HL-60 (cell line): ENCODE measurements at regions not wholly inside any gene's neighbourhood (a gene's known extent, or its start where the extent isn't known, plus 50 kb on each side); places are given as distances from the start of the nearest gene placed in this dataset.
"Not testable (repeated sequence)": the region's sequence is repeated elsewhere in the genome, so short reads cannot be mapped to it uniquely, and the experiment has no call there.

Source experiments
- DNase-seq, 2 experiments: peaks; one replicate each; pipeline ENCODE4 v3.0.0-alpha.2; 2010 to 2020; ENCODE audit warnings: low read depth in 1 of 2, low spot score in 1 of 2
- H3K27ac ChIP-seq: fragments of 250-450 bp; sonication (Bioruptor Pico); replicated peaks from 2 replicates; pipeline ENCODE4 v1.5.1; 2020; ENCODE audit warnings: mild to moderate bottlenecking, moderate library complexity
- H3K27me3 ChIP-seq: fragments of 250-450 bp; sonication (Bioruptor Pico); 2 replicates; pipeline ENCODE4 v1.5.1; 2021; ENCODE audit warnings: mild to moderate bottlenecking, moderate library complexity; ENCODE audit not compliant: insufficient read depth, poor library complexity, severe bottlenecking
- H3K4me3 ChIP-seq: replicated peaks from 2 replicates; pipeline ENCODE4 v1.5.1; 2011; ENCODE audit warnings: mild to moderate bottlenecking, control low read depth, low read length; ENCODE audit not compliant: insufficient read depth
- GABPA ChIP-seq: IDR thresholded peaks from 2 replicates; pipeline ENCODE4 v1.6.1; 2012; ENCODE audit warnings: low read depth
- POLR2AphosphoS5 ChIP-seq: IDR thresholded peaks from 2 replicates; pipeline ENCODE4 v1.6.1; 2012; ENCODE audit warnings: low read depth
- SPI1 ChIP-seq: IDR thresholded peaks from 2 replicates; pipeline ENCODE4 v1.6.1; 2012; ENCODE audit warnings: low read depth, mild to moderate bottlenecking, borderline replicate concordance
- TF ChIP-seq, protein P1 (sequence below): IDR thresholded peaks from one replicate; pipeline ENCODE4 v1.5.1; 2011; ENCODE audit warnings: low read length, control low read depth, inconsistent platforms; ENCODE audit not compliant: insufficient read depth
- TF ChIP-seq, protein P2 (sequence below): IDR thresholded peaks from 2 replicates; pipeline ENCODE4 v1.6.1; 2012; ENCODE audit warnings: low read depth; ENCODE audit not compliant: insufficient replicate concordance

DNA sequence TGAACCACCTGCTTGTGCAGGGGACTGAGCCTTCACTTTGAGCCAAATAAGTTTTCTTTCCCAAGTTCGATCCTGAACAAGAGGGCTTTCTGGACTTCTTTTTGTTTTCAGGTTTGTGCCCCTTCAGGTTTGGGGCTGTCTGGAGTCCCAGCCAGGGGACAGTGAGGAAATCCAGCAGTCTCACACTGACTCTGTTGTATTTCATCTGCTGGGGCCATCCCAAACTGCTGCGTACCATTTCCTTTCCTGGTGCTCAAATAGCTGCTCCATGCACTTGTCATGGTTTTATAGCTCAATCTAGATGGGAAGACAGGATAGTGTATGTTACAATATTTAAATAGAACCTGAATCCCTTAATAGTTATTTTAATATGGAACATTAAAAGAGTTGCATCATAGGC lies 66.3 kb upstream of the IGLL5 start:
- Histone ChIP-seq H3K27me3 (peaks cover 3% of the 10 kb centered on the region), H3K4me3 (no peak overlapping the region), H3K27ac (no peak overlapping the region)
- DNase-seq: no peak
- no peak for TF ChIP-seq SPI1
- TF ChIP-seq, protein P1, sequence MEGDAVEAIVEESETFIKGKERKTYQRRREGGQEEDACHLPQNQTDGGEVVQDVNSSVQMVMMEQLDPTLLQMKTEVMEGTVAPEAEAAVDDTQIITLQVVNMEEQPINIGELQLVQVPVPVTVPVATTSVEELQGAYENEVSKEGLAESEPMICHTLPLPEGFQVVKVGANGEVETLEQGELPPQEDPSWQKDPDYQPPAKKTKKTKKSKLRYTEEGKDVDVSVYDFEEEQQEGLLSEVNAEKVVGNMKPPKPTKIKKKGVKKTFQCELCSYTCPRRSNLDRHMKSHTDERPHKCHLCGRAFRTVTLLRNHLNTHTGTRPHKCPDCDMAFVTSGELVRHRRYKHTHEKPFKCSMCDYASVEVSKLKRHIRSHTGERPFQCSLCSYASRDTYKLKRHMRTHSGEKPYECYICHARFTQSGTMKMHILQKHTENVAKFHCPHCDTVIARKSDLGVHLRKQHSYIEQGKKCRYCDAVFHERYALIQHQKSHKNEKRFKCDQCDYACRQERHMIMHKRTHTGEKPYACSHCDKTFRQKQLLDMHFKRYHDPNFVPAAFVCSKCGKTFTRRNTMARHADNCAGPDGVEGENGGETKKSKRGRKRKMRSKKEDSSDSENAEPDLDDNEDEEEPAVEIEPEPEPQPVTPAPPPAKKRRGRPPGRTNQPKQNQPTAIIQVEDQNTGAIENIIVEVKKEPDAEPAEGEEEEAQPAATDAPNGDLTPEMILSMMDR: no peak
- no peak for TF ChIP-seq POLR2AphosphoS5
- TF ChIP-seq, protein P2, sequence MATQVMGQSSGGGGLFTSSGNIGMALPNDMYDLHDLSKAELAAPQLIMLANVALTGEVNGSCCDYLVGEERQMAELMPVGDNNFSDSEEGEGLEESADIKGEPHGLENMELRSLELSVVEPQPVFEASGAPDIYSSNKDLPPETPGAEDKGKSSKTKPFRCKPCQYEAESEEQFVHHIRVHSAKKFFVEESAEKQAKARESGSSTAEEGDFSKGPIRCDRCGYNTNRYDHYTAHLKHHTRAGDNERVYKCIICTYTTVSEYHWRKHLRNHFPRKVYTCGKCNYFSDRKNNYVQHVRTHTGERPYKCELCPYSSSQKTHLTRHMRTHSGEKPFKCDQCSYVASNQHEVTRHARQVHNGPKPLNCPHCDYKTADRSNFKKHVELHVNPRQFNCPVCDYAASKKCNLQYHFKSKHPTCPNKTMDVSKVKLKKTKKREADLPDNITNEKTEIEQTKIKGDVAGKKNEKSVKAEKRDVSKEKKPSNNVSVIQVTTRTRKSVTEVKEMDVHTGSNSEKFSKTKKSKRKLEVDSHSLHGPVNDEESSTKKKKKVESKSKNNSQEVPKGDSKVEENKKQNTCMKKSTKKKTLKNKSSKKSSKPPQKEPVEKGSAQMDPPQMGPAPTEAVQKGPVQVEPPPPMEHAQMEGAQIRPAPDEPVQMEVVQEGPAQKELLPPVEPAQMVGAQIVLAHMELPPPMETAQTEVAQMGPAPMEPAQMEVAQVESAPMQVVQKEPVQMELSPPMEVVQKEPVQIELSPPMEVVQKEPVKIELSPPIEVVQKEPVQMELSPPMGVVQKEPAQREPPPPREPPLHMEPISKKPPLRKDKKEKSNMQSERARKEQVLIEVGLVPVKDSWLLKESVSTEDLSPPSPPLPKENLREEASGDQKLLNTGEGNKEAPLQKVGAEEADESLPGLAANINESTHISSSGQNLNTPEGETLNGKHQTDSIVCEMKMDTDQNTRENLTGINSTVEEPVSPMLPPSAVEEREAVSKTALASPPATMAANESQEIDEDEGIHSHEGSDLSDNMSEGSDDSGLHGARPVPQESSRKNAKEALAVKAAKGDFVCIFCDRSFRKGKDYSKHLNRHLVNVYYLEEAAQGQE: no peak
- TF ChIP-seq GABPA: no peak

DNA sequence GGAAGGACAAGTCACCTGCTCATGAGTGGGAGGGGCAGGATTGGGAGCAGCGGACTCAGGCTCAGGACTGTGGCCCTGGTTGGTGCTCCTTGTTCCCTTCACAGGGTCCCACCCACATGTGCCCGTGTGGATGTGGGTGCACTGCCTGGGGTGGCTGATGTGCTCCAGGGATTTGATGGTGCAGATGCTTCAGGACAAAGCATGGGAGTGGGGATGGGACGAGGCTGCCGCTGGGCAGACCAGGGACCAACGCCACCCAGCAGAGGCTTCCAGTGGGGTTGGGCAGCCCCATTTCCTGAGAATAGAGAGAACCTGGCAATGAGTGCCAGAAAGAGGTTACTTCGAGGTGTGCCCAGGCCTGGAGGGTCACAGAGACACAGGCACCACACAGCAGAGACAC lies 65.5 kb upstream of the IGLL5 start:
- no peak overlapping the region for H3K27ac ChIP-seq

DNA sequence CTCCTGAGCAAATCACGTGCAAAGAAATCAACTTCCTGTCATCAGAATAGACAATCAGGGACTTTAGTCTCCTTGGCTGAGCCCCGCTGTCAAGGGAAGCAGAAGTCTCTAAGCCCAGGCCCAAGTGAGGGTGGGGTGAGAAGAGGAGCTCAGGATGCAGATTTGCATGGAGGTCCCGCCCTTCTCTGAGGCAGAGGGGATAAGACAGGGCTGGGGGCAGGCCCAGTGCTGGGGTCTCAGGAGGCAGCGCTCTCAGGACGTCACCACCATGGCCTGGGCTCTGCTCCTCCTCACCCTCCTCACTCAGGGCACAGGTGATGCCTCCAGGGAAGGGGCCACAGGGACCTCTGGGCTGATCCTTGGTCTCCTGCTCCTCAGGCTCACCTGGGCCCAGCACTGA lies 65.1 kb upstream of the IGLL5 start:
- H3K27ac ChIP-seq, DNase-seq: not testable (repeated sequence)

More for the DNA sequence above, 65.5 kb upstream of the IGLL5 start:
- no peak for DNase-seq
- H3K27me3 ChIP-seq: peaks cover 3% of the 10 kb centered on the region
- TF ChIP-seq SPI1 (no peak), POLR2AphosphoS5 (no peak), GABPA (no peak)
- TF ChIP-seq, protein P1: no peak
- TF ChIP-seq, protein P2: no peak
- no peak overlapping the region for H3K4me3 ChIP-seq

DNA sequence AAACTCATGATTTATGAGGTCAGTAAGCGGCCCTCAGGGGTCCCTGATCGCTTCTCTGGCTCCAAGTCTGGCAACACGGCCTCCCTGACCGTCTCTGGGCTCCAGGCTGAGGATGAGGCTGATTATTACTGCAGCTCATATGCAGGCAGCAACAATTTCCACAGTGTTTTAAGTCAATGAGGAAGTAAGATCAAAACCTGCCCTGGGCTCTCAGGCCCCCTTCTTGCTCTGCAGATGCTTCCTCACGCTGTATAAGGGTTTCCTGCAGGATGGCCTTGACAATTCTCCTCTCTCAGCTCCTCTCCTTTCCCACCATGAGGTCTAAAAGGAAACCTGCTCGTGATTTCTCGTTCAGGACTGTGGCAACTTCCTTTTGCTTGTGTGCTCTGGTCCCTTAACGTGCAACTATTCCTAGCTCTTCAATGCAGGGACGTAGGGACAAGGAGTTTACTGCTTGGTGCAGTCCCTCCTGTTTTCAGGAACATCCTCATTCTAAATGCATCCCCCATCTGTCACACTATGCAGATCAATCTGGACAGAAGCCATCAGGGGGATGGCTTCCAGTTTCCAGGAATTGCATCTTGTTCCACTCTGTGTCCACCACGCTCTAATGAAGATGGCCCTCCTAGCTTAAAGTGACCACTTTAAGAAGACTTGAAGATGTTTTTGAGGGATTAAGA lies 64.3 kb upstream of the IGLL5 start:
- Histone ChIP-seq H3K4me3 (no peak overlapping the region), H3K27ac (no peak overlapping the region), H3K27me3 (peaks cover 3% of the 10 kb centered on the region)
- TF ChIP-seq SPI1: no peak
- no peak for TF ChIP-seq GABPA
- TF ChIP-seq, protein P2: no peak
- TF ChIP-seq POLR2AphosphoS5: no peak
- TF ChIP-seq, protein P1: no peak
- no peak for DNase-seq

More for the DNA sequence above, 65.1 kb upstream of the IGLL5 start:
- not testable (repeated sequence) for H3K4me3 ChIP-seq, H3K27me3 ChIP-seq
